H54 (cell line): ENCODE measurements at regions not wholly inside any gene's neighbourhood (a gene's known extent, or its start where the extent isn't known, plus 50 kb on each side); places are given as distances from the start of the nearest gene placed in this dataset.

Source experiments
- DNase-seq: peaks from one replicate; pipeline ENCODE4 v3.0.0; 2011; ENCODE audit warnings: low spot score, mixed read lengths; ENCODE audit not compliant: insufficient read length
- FAIRE-seq: peaks from 3 replicates; lab custom pipeline; 2011; peaks lifted over from hg19 to GRCh38; lab: Jason Lieb, UNC
- POLR2A ChIP-seq: IDR thresholded peaks from 2 replicates; pipeline ENCODE4 v1.6.1; 2011; ENCODE audit warnings: low read depth, mild to moderate bottlenecking, low read length

- no peak for TF ChIP-seq POLR2A
- DNase-seq (no peak), FAIRE-seq (no peak)
Measured at GRCh38 chr13:81760316-81760715, 1419.4 kb upstream of the SPRY2 start.

GRCh38 chr13:81757348-81757970 lies 1416.5 kb upstream of the SPRY2 start:
- FAIRE-seq (no peak), DNase-seq (no peak)
- TF ChIP-seq POLR2A: no peak

DNA sequence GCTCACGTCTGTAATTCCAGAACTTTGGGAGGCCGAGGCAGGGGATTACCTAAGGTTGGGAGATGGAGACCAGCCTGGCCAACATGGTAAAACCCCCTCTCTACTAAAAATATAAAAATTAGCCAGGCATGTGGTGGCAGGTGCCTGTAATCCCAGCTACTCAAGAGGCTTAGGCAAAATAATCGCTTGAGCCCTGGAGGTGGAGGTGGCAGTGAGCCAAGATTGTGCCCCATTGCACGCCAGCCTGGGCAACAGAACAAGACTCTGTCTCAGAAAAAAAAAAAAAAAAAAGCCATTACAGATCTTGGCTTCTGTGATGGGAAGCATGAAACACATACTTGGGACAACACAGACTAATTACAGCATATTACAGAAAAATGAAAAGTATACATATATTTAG lies 1404.5 kb upstream of the SPRY2 start:
- TF ChIP-seq POLR2A: no peak
- no peak for DNase-seq
- no peak for FAIRE-seq

DNA sequence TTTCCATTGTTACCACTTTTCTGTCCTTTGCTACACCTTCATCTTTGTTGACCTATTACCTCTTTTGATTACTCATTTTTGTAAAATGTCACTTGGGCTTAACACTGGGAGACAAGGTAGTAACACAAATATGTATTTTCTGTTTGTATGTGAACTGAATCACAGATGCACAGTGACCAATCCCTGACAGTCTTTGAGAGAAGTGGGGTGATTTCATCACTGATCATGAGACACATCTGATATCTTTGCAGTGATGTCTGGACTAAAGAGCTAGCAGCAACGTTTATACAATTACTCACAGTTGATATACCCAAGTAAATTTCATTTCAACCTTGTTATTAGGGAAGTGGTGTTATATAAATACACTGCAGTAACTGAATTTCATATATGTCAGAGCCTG lies 1397.4 kb upstream of the SPRY2 start:
- FAIRE-seq: peak; percentile 75
- TF ChIP-seq POLR2A: no peak
- DNase-seq: peak; percentile 5

DNA sequence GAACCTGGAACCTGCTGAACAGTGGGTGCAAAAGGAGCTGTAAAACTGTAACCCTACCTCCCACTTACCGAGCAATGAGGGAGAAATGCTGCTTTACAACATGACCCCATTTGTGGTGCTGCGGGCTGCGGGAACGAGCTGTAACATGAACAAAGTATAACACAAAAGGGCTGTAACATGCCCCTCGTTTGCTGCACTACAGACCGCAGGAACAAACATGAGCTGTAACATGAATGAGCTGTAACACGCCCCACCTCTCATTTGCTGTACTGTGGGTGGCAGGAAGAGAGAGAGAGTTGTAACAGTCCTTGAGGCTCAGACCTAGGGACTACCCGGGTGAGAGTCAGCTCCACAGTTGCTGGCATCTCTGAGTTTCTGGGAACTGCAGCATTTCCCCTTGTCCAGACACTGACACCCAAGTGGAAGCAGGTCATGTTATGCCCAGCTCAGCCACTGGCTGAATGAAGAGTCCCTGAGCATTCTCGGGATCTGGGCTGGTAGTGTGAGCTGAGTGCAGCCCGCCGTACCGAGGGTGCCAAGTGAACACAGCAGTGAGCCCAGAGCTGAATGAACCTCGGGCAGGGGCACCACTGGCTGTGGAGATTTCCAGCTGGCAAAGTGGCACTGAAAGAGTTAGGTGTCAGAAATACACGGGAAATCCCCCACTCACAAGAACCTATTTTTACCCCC lies 1385.3 kb upstream of the SPRY2 start:
- DNase-seq: no peak
- TF ChIP-seq POLR2A: no peak
- FAIRE-seq: no peak

GRCh38 chr13:81722456-81722855 lies 1381.5 kb upstream of the SPRY2 start:
- no peak for TF ChIP-seq POLR2A
- no peak for DNase-seq
- FAIRE-seq: no peak

GRCh38 chr13:81721400-81721799 lies 1380.5 kb upstream of the SPRY2 start:
- DNase-seq (no peak), FAIRE-seq (no peak)
- no peak for TF ChIP-seq POLR2A

GRCh38 chr13:81714513-81714912 lies 1373.6 kb upstream of the SPRY2 start:
- no peak for FAIRE-seq
- TF ChIP-seq POLR2A: no peak
- DNase-seq: no peak

- no peak for TF ChIP-seq POLR2A
- no peak for DNase-seq
- no peak for FAIRE-seq
Measured at GRCh38 chr13:81713201-81713600, 1372.3 kb upstream of the SPRY2 start.

DNA sequence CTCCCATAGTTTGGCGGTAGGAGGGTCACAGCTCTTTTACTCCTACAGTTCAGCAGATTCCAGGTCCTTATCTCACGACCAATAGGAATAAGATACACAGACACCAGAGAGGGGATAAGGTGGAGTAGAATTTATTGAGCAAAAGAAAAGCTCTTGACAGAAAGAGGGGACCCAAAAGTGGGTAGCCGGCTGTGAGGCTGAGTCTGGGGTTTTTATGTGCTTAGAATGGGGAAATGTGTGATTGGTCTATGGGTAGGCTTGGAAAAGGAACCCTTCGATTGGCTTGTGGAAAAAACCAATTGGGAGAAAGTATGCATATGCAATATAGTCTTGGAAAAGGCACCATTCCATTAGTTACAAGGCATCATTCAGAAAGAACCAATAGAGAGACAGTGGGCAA lies 1356.9 kb upstream of the SPRY2 start:
- no peak for DNase-seq
- TF ChIP-seq POLR2A: no peak
- FAIRE-seq: no peak

- no peak for DNase-seq
- no peak for TF ChIP-seq POLR2A
- no peak for FAIRE-seq
Measured at GRCh38 chr13:81686877-81687276, 1346.0 kb upstream of the SPRY2 start.

DNA sequence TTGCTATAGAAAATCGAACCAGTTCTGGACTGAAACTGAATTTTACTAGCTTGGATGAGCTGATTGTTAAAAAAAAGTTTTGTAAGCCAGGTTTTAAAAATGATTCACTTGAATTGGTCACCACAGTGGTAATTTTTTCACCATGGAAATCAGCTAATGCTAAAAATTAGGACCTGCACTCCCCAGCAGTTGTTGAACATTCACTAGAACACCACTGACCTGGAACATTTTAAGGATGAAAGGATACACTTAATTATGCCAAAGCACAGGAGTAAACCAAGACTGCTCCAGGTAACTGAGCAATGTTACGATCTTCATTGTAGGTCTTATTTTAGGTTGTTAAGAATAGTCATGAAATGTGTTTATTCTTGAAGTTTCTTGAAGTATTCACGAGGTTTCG lies 1342.6 kb upstream of the SPRY2 start:
- no peak for DNase-seq
- no peak for FAIRE-seq
- TF ChIP-seq POLR2A: no peak

DNA sequence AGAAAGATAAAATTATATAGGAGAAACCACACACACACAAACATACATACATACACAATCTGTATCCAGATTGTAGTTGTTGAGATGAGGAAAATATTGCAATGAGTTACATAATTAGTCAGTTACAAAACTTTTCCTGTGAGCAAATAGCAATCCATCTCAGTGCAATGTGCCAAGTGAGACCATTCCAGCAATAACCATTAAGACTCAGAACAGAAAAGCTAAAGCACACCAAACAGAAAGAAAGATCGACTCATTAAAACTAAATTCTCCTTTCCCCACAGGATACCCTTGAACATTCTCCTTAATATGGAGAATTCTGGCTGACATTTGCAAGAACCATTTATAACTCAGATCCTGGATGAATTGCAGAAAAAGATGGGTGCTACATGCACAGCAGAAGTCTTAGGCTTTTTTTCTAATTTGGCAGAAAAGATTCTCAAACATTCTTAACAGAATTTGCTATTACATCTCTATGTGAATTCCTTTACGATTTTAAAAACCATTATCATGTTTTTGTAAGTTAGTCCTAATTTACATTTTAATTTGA lies 1341.2 kb upstream of the SPRY2 start:
- peak; percentile 50 for FAIRE-seq
- no peak for DNase-seq
- no peak for TF ChIP-seq POLR2A

GRCh38 chr13:81677857-81678256 lies 1336.9 kb upstream of the SPRY2 start:
- DNase-seq (no peak), FAIRE-seq (no peak)
- no peak for TF ChIP-seq POLR2A

- FAIRE-seq (no peak), DNase-seq (no peak)
- TF ChIP-seq POLR2A: no peak
Measured at GRCh38 chr13:81676008-81676407, 1335.1 kb upstream of the SPRY2 start.

GRCh38 chr13:81671064-81671463 lies 1330.1 kb upstream of the SPRY2 start:
- no peak for TF ChIP-seq POLR2A
- peak; percentile 6 for FAIRE-seq

More at GRCh38 chr13:81671064-81671463, 1330.1 kb upstream of the SPRY2 start:
- DNase-seq: no peak
